OCI-LY3 (cell line): ENCODE measurements at regions not wholly inside any gene's neighbourhood (a gene's known extent, or its start where the extent isn't known, plus 50 kb on each side); places are given as distances from the start of the nearest gene placed in this dataset.

Experiments
- CTCF ChIP-seq: fragments of 200-600, 300-600 bp; sonication (generic); IDR thresholded peaks from 2 replicates; pipeline ENCODE4 v1.5.1; 2014; ENCODE audit warnings: antibody characterized with exemption, low read length, low read depth
- EZH2phosphoT487 ChIP-seq: fragments of 200-600 bp; shearing (Covaris generic); IDR thresholded peaks from 2 replicates; pipeline ENCODE4 v1.6.1; 2018; ENCODE audit warnings: antibody characterized with exemption, mixed run types, low read depth

GRCh38 chr17:83002118-83002805 lies 77.1 kb upstream of the METRNL start:
- TF ChIP-seq CTCF, result no peak
- TF ChIP-seq EZH2phosphoT487, result no peak
